Panc1 (cell line): ENCODE measurements at regions not wholly inside any gene's neighbourhood (a gene's known extent, or its start where the extent isn't known, plus 50 kb on each side); places are given as distances from the start of the nearest gene placed in this dataset.

ENCODE experiments used
- ATAC-seq: fragments of 200-7000 bp; cut with Tn5 transposase; 2 replicates; pipeline ENCODE4 v1.9.1; 2020; ENCODE audit warnings: mild to moderate bottlenecking, moderate library complexity
- BruUV-seq: library from RNA; stranded (reverse); fragments of 400-500 nt; replicated peaks from 2 replicates; lab custom pipeline; 2021; lab: Mats Ljungman, UMichigan
- CTCF ChIA-PET: fragments of 300-600 bp; sonication (Branson Sonifier 250); formaldehyde crosslinking; loops from one replicate; lab custom pipeline; 2022; ENCODE audit warnings: antibody characterized with exemption; lab: Charles Lee
- POLR2A ChIA-PET: fragments of 300-600 bp; sonication (Branson Sonifier 250); formaldehyde crosslinking; loops from one replicate; lab custom pipeline; 2022; ENCODE audit warnings: antibody characterized with exemption; lab: Charles Lee
- DNase-seq: peaks from one replicate; pipeline ENCODE4 v3.0.0-alpha.2; 2010; ENCODE audit warnings: low read depth, low spot score
- H3K27ac ChIP-seq: 2 replicates; pipeline ENCODE4 v1.5.1; 2011; ENCODE audit warnings: mild to moderate bottlenecking, low read length, inconsistent platforms
- H3K27me3 ChIP-seq: fragments of 200-500 bp; sonication (Bioruptor generic); 2 replicates; pipeline ENCODE4 v1.6.0; 2014; ENCODE audit warnings: low read length, inconsistent platforms; ENCODE audit not compliant: control insufficient read depth, insufficient read depth
- H3K36me3 ChIP-seq: fragments of 200-500 bp; sonication (Bioruptor generic); 2 replicates; pipeline ENCODE4 v1.5.1; 2014; ENCODE audit warnings: inconsistent platforms, mild to moderate bottlenecking, low read length, moderate library complexity; ENCODE audit not compliant: control insufficient read depth, insufficient read depth
- H3K4me1 ChIP-seq: 2 replicates; pipeline ENCODE4 v1.5.1; 2011; ENCODE audit warnings: inconsistent platforms, mild to moderate bottlenecking, low read length, moderate library complexity; ENCODE audit not compliant: control insufficient read depth, insufficient read depth
- H3K4me3 ChIP-seq, 2 experiments: 2 replicates each; pipeline ENCODE4 v1.5.1; 2011 to 2012; ENCODE audit warnings: low read depth in 2 of 2, low read length in 2 of 2, mild to moderate bottlenecking in 2 of 2, inconsistent platforms in 1 of 2, moderate library complexity in 1 of 2
- H3K9me3 ChIP-seq: fragments of 200-500 bp; sonication (Bioruptor generic); 2 replicates; pipeline ENCODE4 v1.5.1; 2014; ENCODE audit warnings: low read depth, mild to moderate bottlenecking, inconsistent platforms, low read length, moderate library complexity; ENCODE audit not compliant: control insufficient read depth, insufficient read depth
- POLR2AphosphoS5 ChIP-seq: IDR thresholded peaks from 2 replicates; pipeline ENCODE4 v1.6.1; 2012; ENCODE audit warnings: mild to moderate bottlenecking, low read depth, low read length, moderate library complexity
- SIN3A ChIP-seq: IDR thresholded peaks from 2 replicates; pipeline ENCODE4 v1.6.1; 2012; ENCODE audit warnings: low read depth, mild to moderate bottlenecking, low read length, moderate library complexity, borderline replicate concordance; ENCODE audit not compliant: insufficient read depth
- TCF7L2 ChIP-seq: IDR thresholded peaks from 2 replicates; pipeline ENCODE4 v1.6.1; 2011; ENCODE audit warnings: mild to moderate bottlenecking, low read depth, low read length, inconsistent platforms
- in situ Hi-C: cut with HindIII; loops from 2 replicates; pipeline ENCODE4 v1.10.0; 2016; ENCODE audit warnings: low sequenced_read_pairs, low pct_unique_long_range_greater_than_20kb
- intact Hi-C: fragments of 100-400 bp; cut with micrococcal nuclease; formaldehyde crosslinking; loops from one replicate; pipeline ENCODE4 v1.10.0; 2022; ENCODE audit not compliant: unreplicated experiment
- TF ChIP-seq, protein P1 (sequence below): fragments of 450-650 bp; IDR thresholded peaks from 2 replicates; pipeline ENCODE4 v1.5.1; 2017; ENCODE audit warnings: mild to moderate bottlenecking
- TF ChIP-seq, protein P2 (sequence below), 2 experiments: IDR thresholded peaks; 2 replicates each; pipeline ENCODE4 v1.6.1; 2011 to 2012; ENCODE audit warnings: low read depth in 2 of 2, control low read depth in 1 of 2, low read length in 1 of 2, mild to moderate bottlenecking in 1 of 2, moderate library complexity in 1 of 2; ENCODE audit not compliant: insufficient read depth in 1 of 2

- no peaks in the 10 kb centered on the region for H3K36me3 ChIP-seq
- H3K27ac ChIP-seq = no peak overlapping the region
- H3K27me3 ChIP-seq = no peaks in the 10 kb centered on the region
- ATAC-seq = no peak
- ChIA-PET POLR2A (no interaction called here), CTCF (no interaction called here)
- H3K4me1 ChIP-seq = no peaks in the 10 kb centered on the region
- in situ Hi-C loops (no loop called here), intact Hi-C loops (no loop called here)
- BruUV-seq = no TSS peak
- no peak for TF ChIP-seq SIN3A
- TF ChIP-seq, protein P1, sequence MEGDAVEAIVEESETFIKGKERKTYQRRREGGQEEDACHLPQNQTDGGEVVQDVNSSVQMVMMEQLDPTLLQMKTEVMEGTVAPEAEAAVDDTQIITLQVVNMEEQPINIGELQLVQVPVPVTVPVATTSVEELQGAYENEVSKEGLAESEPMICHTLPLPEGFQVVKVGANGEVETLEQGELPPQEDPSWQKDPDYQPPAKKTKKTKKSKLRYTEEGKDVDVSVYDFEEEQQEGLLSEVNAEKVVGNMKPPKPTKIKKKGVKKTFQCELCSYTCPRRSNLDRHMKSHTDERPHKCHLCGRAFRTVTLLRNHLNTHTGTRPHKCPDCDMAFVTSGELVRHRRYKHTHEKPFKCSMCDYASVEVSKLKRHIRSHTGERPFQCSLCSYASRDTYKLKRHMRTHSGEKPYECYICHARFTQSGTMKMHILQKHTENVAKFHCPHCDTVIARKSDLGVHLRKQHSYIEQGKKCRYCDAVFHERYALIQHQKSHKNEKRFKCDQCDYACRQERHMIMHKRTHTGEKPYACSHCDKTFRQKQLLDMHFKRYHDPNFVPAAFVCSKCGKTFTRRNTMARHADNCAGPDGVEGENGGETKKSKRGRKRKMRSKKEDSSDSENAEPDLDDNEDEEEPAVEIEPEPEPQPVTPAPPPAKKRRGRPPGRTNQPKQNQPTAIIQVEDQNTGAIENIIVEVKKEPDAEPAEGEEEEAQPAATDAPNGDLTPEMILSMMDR = no peak
- TF ChIP-seq TCF7L2 = no peak
- TF ChIP-seq, protein P2, sequence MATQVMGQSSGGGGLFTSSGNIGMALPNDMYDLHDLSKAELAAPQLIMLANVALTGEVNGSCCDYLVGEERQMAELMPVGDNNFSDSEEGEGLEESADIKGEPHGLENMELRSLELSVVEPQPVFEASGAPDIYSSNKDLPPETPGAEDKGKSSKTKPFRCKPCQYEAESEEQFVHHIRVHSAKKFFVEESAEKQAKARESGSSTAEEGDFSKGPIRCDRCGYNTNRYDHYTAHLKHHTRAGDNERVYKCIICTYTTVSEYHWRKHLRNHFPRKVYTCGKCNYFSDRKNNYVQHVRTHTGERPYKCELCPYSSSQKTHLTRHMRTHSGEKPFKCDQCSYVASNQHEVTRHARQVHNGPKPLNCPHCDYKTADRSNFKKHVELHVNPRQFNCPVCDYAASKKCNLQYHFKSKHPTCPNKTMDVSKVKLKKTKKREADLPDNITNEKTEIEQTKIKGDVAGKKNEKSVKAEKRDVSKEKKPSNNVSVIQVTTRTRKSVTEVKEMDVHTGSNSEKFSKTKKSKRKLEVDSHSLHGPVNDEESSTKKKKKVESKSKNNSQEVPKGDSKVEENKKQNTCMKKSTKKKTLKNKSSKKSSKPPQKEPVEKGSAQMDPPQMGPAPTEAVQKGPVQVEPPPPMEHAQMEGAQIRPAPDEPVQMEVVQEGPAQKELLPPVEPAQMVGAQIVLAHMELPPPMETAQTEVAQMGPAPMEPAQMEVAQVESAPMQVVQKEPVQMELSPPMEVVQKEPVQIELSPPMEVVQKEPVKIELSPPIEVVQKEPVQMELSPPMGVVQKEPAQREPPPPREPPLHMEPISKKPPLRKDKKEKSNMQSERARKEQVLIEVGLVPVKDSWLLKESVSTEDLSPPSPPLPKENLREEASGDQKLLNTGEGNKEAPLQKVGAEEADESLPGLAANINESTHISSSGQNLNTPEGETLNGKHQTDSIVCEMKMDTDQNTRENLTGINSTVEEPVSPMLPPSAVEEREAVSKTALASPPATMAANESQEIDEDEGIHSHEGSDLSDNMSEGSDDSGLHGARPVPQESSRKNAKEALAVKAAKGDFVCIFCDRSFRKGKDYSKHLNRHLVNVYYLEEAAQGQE (IDR thresholded peaks at IDR 0.05; ENCODE audit: insufficient read depth in 1 of 2, low read depth in 2 of 2, low read length in 1 of 2) = no peak
- no peak for TF ChIP-seq POLR2AphosphoS5
- DNase-seq = no peak
- H3K4me3 ChIP-seq = no peak overlapping the region
- H3K9me3 ChIP-seq = no peaks in the 10 kb centered on the region
Observed at GRCh38 chr5:148902478-148902877, 76.1 kb downstream of the ADRB2 start.

GRCh38 chr5:148903587-148903986, 77.2 kb downstream of the ADRB2 start:
- ChIA-PET POLR2A (no interaction called here), CTCF (no interaction called here)
- Histone ChIP-seq H3K27ac (no peak overlapping the region), H3K4me1 (no peaks in the 10 kb centered on the region), H3K4me3 (no peak overlapping the region), H3K27me3 (no peaks in the 10 kb centered on the region), H3K9me3 (no peaks in the 10 kb centered on the region), H3K36me3 (no peaks in the 10 kb centered on the region)
- no peak for DNase-seq
- intact Hi-C loops = no loop called here
- BruUV-seq = no TSS peak
- in situ Hi-C loops = no loop called here
- no peak for ATAC-seq
- TF ChIP-seq, protein P2 (IDR thresholded peaks at IDR 0.05; ENCODE audit: insufficient read depth in 1 of 2, low read depth in 2 of 2, low read length in 1 of 2) = no peak
- no peak for TF ChIP-seq TCF7L2
- TF ChIP-seq POLR2AphosphoS5 = no peak
- TF ChIP-seq SIN3A = no peak
